ENCODE measurements at regions not wholly inside any gene's neighbourhood (a gene's known extent, or its start where the extent isn't known, plus 50 kb on each side); places are given as distances from the start of the nearest gene placed in this dataset.

GRCh38 chr2:75258620-75259019, 59.3 kb upstream of the TACR1 start:
- TF ChIP-seq POLR2A (IDR thresholded peaks at IDR 0.05) (no peak), CTCF (IDR thresholded peaks at IDR 0.05) (no peak), POLR2AphosphoS5 (IDR thresholded peaks at IDR 0.05) (no peak)
- no peak for DNase-seq (ENCODE audit: low spot score in 2 of 2)
- no peak overlapping the region for H3K4me3 ChIP-seq
- H3K4me1 ChIP-seq: no peaks in the 10 kb centered on the region
- H3K27ac ChIP-seq: no peak overlapping the region
- H3K36me3 ChIP-seq: no peaks in the 10 kb centered on the region
- H3K9me3 ChIP-seq: peaks cover 19 to 40% of the 10 kb centered on the region in 2 donors
- intact Hi-C loops (cut with DNase I; ENCODE audit: low total_unique reads): no loop called here
- H3K27me3 ChIP-seq: no peaks in the 10 kb centered on the region

- Histone ChIP-seq H3K4me3 (no peak overlapping the region), H3K27ac (no peak overlapping the region), H3K27me3 (no peaks in the 10 kb centered on the region), H3K9me3 (peaks cover 19 to 40% of the 10 kb centered on the region in 2 donors), H3K4me1 (no peaks in the 10 kb centered on the region), H3K36me3 (no peaks in the 10 kb centered on the region)
- TF ChIP-seq POLR2A (IDR thresholded peaks at IDR 0.05): no peak
- TF ChIP-seq POLR2AphosphoS5 (IDR thresholded peaks at IDR 0.05): no peak
- no peak for TF ChIP-seq CTCF (IDR thresholded peaks at IDR 0.05)
- intact Hi-C loops (cut with DNase I; ENCODE audit: low total_unique reads): no loop called here
- no peak for DNase-seq (ENCODE audit: low spot score in 2 of 2)
Observed at GRCh38 chr2:75256485-75256884, 57.2 kb upstream of the TACR1 start.

GRCh38 chr2:75253526-75253925, 54.2 kb upstream of the TACR1 start:
- no peak overlapping the region for H3K4me3 ChIP-seq
- no peak for DNase-seq (ENCODE audit: low spot score in 2 of 2)
- H3K27ac ChIP-seq: no peak overlapping the region
- H3K36me3 ChIP-seq: no peaks in the 10 kb centered on the region
- no peaks in the 10 kb centered on the region for H3K27me3 ChIP-seq
- intact Hi-C loops (cut with DNase I; ENCODE audit: low total_unique reads): no loop called here
- no peak for TF ChIP-seq POLR2AphosphoS5 (IDR thresholded peaks at IDR 0.05)
- no peak for TF ChIP-seq CTCF (IDR thresholded peaks at IDR 0.05)
- TF ChIP-seq POLR2A (IDR thresholded peaks at IDR 0.05): no peak
- H3K9me3 ChIP-seq: peaks cover 17 to 51% of the 10 kb centered on the region in 2 donors
- no peaks in the 10 kb centered on the region for H3K4me1 ChIP-seq

- Histone ChIP-seq H3K27me3 (no peaks in the 10 kb centered on the region), H3K4me3 (no peak overlapping the region), H3K9me3 (peaks cover 19 to 40% of the 10 kb centered on the region in 2 donors), H3K4me1 (no peaks in the 10 kb centered on the region), H3K36me3 (no peaks in the 10 kb centered on the region), H3K27ac (no peak overlapping the region)
- intact Hi-C loops (cut with DNase I; ENCODE audit: low total_unique reads): no loop called here
- TF ChIP-seq POLR2AphosphoS5 (IDR thresholded peaks at IDR 0.05) (no peak), CTCF (IDR thresholded peaks at IDR 0.05) (no peak), POLR2A (IDR thresholded peaks at IDR 0.05) (no peak)
- no peak for DNase-seq (ENCODE audit: low spot score in 2 of 2)
Observed at GRCh38 chr2:75251896-75252295, 52.6 kb upstream of the TACR1 start.

Measured in breast epithelium (tissue), 4 donors.